ENCODE measurements at regions not wholly inside any gene's neighbourhood (a gene's known extent, or its start where the extent isn't known, plus 50 kb on each side); places are given as distances from the start of the nearest gene placed in this dataset.

DNA sequence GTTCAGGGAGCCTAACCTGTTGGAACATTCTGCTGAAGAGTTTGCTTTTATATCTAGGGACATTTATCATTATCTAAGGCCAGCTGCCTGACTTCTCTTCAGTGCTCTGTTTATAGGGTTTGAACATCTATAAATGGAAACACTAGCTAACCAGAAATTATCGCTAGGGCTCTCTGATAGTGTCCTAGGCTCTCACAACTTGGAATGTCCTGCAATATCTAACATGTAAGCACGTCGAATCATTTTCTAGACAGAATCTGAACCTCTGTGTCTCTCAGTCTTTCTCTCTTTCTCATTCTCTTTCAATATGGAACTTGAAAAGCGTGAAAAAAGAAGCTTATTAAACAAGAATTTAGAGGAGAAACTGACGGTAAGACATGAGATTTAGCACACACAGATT, 92.5 kb upstream of the MLIP start:
- Histone ChIP-seq H2AFZ (ENCODE audit: low read length) (no peak overlapping the region), H3K9ac (ENCODE audit: low read length) (no peak overlapping the region)

DNA sequence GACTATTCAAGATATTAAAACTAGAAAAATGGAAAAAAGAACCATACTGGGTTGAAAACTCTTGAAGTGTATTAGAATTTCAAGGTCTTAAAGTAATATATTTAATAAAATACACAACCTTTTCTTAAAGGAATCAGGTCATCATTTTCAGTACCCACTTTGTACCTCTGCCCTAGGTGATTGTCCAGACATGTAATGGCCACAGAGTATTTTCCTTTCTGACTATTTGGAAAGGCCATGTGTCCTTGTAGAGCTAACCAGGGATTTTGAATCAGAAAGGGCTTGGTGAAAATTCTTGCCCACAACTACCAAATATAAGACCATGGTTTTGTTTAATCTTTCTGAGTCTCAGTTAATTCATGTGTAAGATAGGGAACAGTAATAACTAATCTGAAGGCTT, 91.4 kb upstream of the MLIP start:
- no peaks in the 10 kb centered on the region for H3K27me3 ChIP-seq (replicated peaks; ENCODE audit: insufficient read depth, low read length)
- H4K20me1 ChIP-seq (ENCODE audit: insufficient read depth, low read length): no peaks in the 10 kb centered on the region
- H3K79me2 ChIP-seq (ENCODE audit: low read length): no peaks in the 10 kb centered on the region
- H3K9me2 ChIP-seq (replicated peaks; ENCODE audit: insufficient read depth, low read length): no peaks in the 10 kb centered on the region
- H3K9ac ChIP-seq (ENCODE audit: low read length): no peak overlapping the region
- H3K27ac ChIP-seq (ENCODE audit: low read length): no peak overlapping the region
- no peak overlapping the region for H2AFZ ChIP-seq (ENCODE audit: low read length)
- no peaks in the 10 kb centered on the region for H3K9me3 ChIP-seq (replicated peaks; ENCODE audit: insufficient read depth, low read length)
- H3K36me3 ChIP-seq (replicated peaks; ENCODE audit: insufficient read depth, low read length): no peaks in the 10 kb centered on the region
- H3K4me2 ChIP-seq (ENCODE audit: low read depth, low read length): no peak overlapping the region
- no peak overlapping the region for H3K4me3 ChIP-seq (ENCODE audit: low read length)
- no peak for DNase-seq
- TF ChIP-seq EZH2phosphoT487 (IDR thresholded peaks at IDR 0.05; ENCODE audit: low read length): no peak
- no peak for TF ChIP-seq EZH2 (optimal IDR thresholded peaks at IDR 0.05; ENCODE audit: low read depth, low read length)
- TF ChIP-seq, protein P1, sequence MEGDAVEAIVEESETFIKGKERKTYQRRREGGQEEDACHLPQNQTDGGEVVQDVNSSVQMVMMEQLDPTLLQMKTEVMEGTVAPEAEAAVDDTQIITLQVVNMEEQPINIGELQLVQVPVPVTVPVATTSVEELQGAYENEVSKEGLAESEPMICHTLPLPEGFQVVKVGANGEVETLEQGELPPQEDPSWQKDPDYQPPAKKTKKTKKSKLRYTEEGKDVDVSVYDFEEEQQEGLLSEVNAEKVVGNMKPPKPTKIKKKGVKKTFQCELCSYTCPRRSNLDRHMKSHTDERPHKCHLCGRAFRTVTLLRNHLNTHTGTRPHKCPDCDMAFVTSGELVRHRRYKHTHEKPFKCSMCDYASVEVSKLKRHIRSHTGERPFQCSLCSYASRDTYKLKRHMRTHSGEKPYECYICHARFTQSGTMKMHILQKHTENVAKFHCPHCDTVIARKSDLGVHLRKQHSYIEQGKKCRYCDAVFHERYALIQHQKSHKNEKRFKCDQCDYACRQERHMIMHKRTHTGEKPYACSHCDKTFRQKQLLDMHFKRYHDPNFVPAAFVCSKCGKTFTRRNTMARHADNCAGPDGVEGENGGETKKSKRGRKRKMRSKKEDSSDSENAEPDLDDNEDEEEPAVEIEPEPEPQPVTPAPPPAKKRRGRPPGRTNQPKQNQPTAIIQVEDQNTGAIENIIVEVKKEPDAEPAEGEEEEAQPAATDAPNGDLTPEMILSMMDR (IDR thresholded peaks at IDR 0.05; ENCODE audit: low read length): no peak
- H3K4me1 ChIP-seq (ENCODE audit: low read length): no peaks in the 10 kb centered on the region
- no peaks in the 10 kb centered on the region for H3F3A ChIP-seq (ENCODE audit: insufficient read depth, low read length)

More for the DNA sequence above, 92.5 kb upstream of the MLIP start:
- Histone ChIP-seq H3K9me3 (replicated peaks; ENCODE audit: insufficient read depth, low read length) (no peaks in the 10 kb centered on the region), H3K9me2 (replicated peaks; ENCODE audit: insufficient read depth, low read length) (no peaks in the 10 kb centered on the region), H4K20me1 (ENCODE audit: insufficient read depth, low read length) (no peaks in the 10 kb centered on the region), H3K36me3 (replicated peaks; ENCODE audit: insufficient read depth, low read length) (no peaks in the 10 kb centered on the region), H3K27ac (ENCODE audit: low read length) (no peak overlapping the region), H3K4me3 (ENCODE audit: low read length) (no peak overlapping the region), H3K4me2 (ENCODE audit: low read depth, low read length) (no peak overlapping the region), H3F3A (ENCODE audit: insufficient read depth, low read length) (no peaks in the 10 kb centered on the region), H3K79me2 (ENCODE audit: low read length) (no peaks in the 10 kb centered on the region), H3K4me1 (ENCODE audit: low read length) (no peaks in the 10 kb centered on the region), H3K27me3 (replicated peaks; ENCODE audit: insufficient read depth, low read length) (no peaks in the 10 kb centered on the region)
- no peak for DNase-seq
- TF ChIP-seq EZH2phosphoT487 (IDR thresholded peaks at IDR 0.05; ENCODE audit: low read length) (no peak), EZH2 (optimal IDR thresholded peaks at IDR 0.05; ENCODE audit: low read depth, low read length) (no peak)
- TF ChIP-seq, protein P1 (IDR thresholded peaks at IDR 0.05; ENCODE audit: low read length): no peak

DNA sequence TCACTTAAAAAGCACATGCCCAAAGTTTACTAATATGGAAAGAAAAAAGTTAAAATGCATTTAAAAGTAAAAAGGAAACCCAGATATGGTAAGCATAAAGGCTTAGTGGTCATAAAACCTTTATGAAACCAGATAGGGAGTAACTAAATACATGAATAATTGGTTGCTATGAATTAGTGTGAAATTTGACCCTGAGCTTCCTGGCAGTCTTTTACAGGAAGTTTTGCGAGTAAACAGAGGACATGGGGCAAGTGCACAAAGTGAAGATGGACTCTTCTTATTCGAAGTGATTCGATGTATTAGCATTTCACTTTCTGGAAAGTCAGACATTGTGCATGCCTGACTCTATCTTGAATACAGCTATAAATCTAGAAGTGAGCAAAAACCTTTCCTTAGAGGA, 90.9 kb upstream of the MLIP start:
- H2AFZ ChIP-seq (ENCODE audit: low read length): no peak overlapping the region
- no peaks in the 10 kb centered on the region for H3K27me3 ChIP-seq (replicated peaks; ENCODE audit: insufficient read depth, low read length)
- no peak overlapping the region for H3K4me2 ChIP-seq (ENCODE audit: low read depth, low read length)
- no peaks in the 10 kb centered on the region for H3K4me1 ChIP-seq (ENCODE audit: low read length)
- H3K9me2 ChIP-seq (replicated peaks; ENCODE audit: insufficient read depth, low read length): no peaks in the 10 kb centered on the region
- H3K79me2 ChIP-seq (ENCODE audit: low read length): no peaks in the 10 kb centered on the region
- no peak overlapping the region for H3K9ac ChIP-seq (ENCODE audit: low read length)
- H4K20me1 ChIP-seq (ENCODE audit: insufficient read depth, low read length): no peaks in the 10 kb centered on the region
- TF ChIP-seq EZH2phosphoT487 (IDR thresholded peaks at IDR 0.05; ENCODE audit: low read length) (no peak), EZH2 (optimal IDR thresholded peaks at IDR 0.05; ENCODE audit: low read depth, low read length) (no peak)
- TF ChIP-seq, protein P1 (IDR thresholded peaks at IDR 0.05; ENCODE audit: low read length): no peak
- DNase-seq: no peak
- no peaks in the 10 kb centered on the region for H3F3A ChIP-seq (ENCODE audit: insufficient read depth, low read length)
- no peak overlapping the region for H3K4me3 ChIP-seq (ENCODE audit: low read length)
- no peaks in the 10 kb centered on the region for H3K36me3 ChIP-seq (replicated peaks; ENCODE audit: insufficient read depth, low read length)
- H3K27ac ChIP-seq (ENCODE audit: low read length): no peak overlapping the region
- H3K9me3 ChIP-seq (replicated peaks; ENCODE audit: insufficient read depth, low read length): no peaks in the 10 kb centered on the region
